Osteoblast (primary cell): ENCODE measurements at regions not wholly inside any gene's neighbourhood (a gene's known extent, or its start where the extent isn't known, plus 50 kb on each side); places are given as distances from the start of the nearest gene placed in this dataset.

Experiments
- DNase-seq: peaks from one replicate; pipeline ENCODE4 v3.0.0; 2011; ENCODE audit warnings: low spot score, mixed read lengths; ENCODE audit not compliant: insufficient read length; ENCODE audit errors: missing footprints
- H2AFZ ChIP-seq: 2 replicates; pipeline ENCODE4 v1.6.0; 2011; ENCODE audit warnings: mild to moderate bottlenecking, low read length
- H3K27ac ChIP-seq: 2 replicates; pipeline ENCODE4 v1.5.1; 2011; ENCODE audit warnings: mild to moderate bottlenecking, low read depth, low read length, moderate library complexity
- H3K27me3 ChIP-seq: 2 replicates; pipeline ENCODE4 v1.6.0; 2012; ENCODE audit warnings: mild to moderate bottlenecking, control low read depth, inconsistent platforms, low read length, moderate library complexity; ENCODE audit not compliant: insufficient read depth
- H3K36me3 ChIP-seq: 2 replicates; pipeline ENCODE4 v1.5.1; 2011; ENCODE audit warnings: mild to moderate bottlenecking, low read length, control low read depth, moderate library complexity; ENCODE audit not compliant: insufficient read depth
- H3K4me1 ChIP-seq: 2 replicates; pipeline ENCODE4 v1.5.1; 2011; ENCODE audit warnings: mild to moderate bottlenecking, low read length, control low read depth, moderate library complexity; ENCODE audit not compliant: insufficient read depth
- H3K4me2 ChIP-seq: 2 replicates; pipeline ENCODE4 v1.6.0; 2011; ENCODE audit warnings: mild to moderate bottlenecking, low read length; ENCODE audit not compliant: insufficient read depth
- H3K4me3 ChIP-seq: fragments of 200-600 bp; sonication (generic); 3 replicates; pipeline ENCODE4 v1.5.1; 2012; ENCODE audit warnings: mild to moderate bottlenecking, low read length, inconsistent platforms; ENCODE audit not compliant: insufficient read depth
- H3K79me2 ChIP-seq: 2 replicates; pipeline ENCODE4 v1.6.0; 2012; ENCODE audit warnings: mild to moderate bottlenecking, low read length, control low read depth, inconsistent platforms; ENCODE audit not compliant: insufficient read depth
- H3K9me3 ChIP-seq: 2 replicates; pipeline ENCODE4 v1.5.1; 2011; ENCODE audit warnings: low read depth, low read length, control low read depth
- H4K20me1 ChIP-seq: 2 replicates; pipeline ENCODE4 v1.6.0; 2012; ENCODE audit warnings: mild to moderate bottlenecking, low read length, control low read depth; ENCODE audit not compliant: insufficient read depth
- CTCF ChIP-seq: IDR thresholded peaks from 2 replicates; pipeline ENCODE4 v1.5.1; 2011; ENCODE audit warnings: mild to moderate bottlenecking, low read depth, low read length, moderate library complexity; ENCODE audit errors: extremely low read depth

- no peak overlapping the region for H3K4me3 ChIP-seq
- H3K27ac ChIP-seq = no peak overlapping the region
- no peaks in the 10 kb centered on the region for H3K9me3 ChIP-seq
- no peak overlapping the region for H2AFZ ChIP-seq
- no peaks in the 10 kb centered on the region for H3K27me3 ChIP-seq
- no peaks in the 10 kb centered on the region for H3K79me2 ChIP-seq
- TF ChIP-seq CTCF = no peak
- H3K4me2 ChIP-seq = no peak overlapping the region
- peaks cover 12% of the 10 kb centered on the region for H3K4me1 ChIP-seq
- H3K36me3 ChIP-seq = no peaks in the 10 kb centered on the region
- H4K20me1 ChIP-seq = no peaks in the 10 kb centered on the region
- no peak for DNase-seq
Measured at GRCh38 chr15:67924359-67924974, 84.6 kb upstream of the RNU6-1 start.

- Histone ChIP-seq H3K79me2 (no peaks in the 10 kb centered on the region), H3K36me3 (no peaks in the 10 kb centered on the region), H3K27me3 (no peaks in the 10 kb centered on the region), H4K20me1 (no peaks in the 10 kb centered on the region), H3K9me3 (no peaks in the 10 kb centered on the region), H3K4me3 (no peak overlapping the region), H3K27ac (no peak overlapping the region), H3K4me1 (peaks cover 12% of the 10 kb centered on the region), H2AFZ (no peak overlapping the region), H3K4me2 (no peak overlapping the region)
- no peak for TF ChIP-seq CTCF
- no peak for DNase-seq
Measured at GRCh38 chr15:67925182-67925581, 85.3 kb upstream of the RNU6-1 start.

GRCh38 chr15:67927501-67928168 lies 87.8 kb upstream of the RNU6-1 start:
- Histone ChIP-seq H3K4me1 (peaks cover 12% of the 10 kb centered on the region), H3K4me3 (no peak overlapping the region), H4K20me1 (no peaks in the 10 kb centered on the region), H3K9me3 (no peaks in the 10 kb centered on the region), H3K79me2 (no peaks in the 10 kb centered on the region), H3K36me3 (no peaks in the 10 kb centered on the region), H2AFZ (no peak overlapping the region), H3K27ac (peak overlapping the region; percentile 62), H3K27me3 (no peaks in the 10 kb centered on the region), H3K4me2 (peak overlapping the region; percentile 36)
- TF ChIP-seq CTCF = no peak
- DNase-seq = peak; percentile 94

GRCh38 chr15:67928666-67929065 lies 88.8 kb upstream of the RNU6-1 start:
- Histone ChIP-seq H3K9me3 (no peaks in the 10 kb centered on the region), H3K27ac (no peak overlapping the region), H2AFZ (no peak overlapping the region), H3K36me3 (no peaks in the 10 kb centered on the region), H3K4me3 (no peak overlapping the region), H3K4me1 (peaks cover 12% of the 10 kb centered on the region), H3K79me2 (no peaks in the 10 kb centered on the region), H3K27me3 (no peaks in the 10 kb centered on the region), H3K4me2 (no peak overlapping the region), H4K20me1 (no peaks in the 10 kb centered on the region)
- no peak for TF ChIP-seq CTCF
- DNase-seq = no peak
